Loucy (cell line): ENCODE measurements at regions not wholly inside any gene's neighbourhood (a gene's known extent, or its start where the extent isn't known, plus 50 kb on each side); places are given as distances from the start of the nearest gene placed in this dataset.

Experiments used
- H2AFZ ChIP-seq: fragments of 200-600 bp; sonication (generic); 2 replicates; pipeline ENCODE4 v1.6.0; 2016; ENCODE audit warnings: antibody characterized with exemption, mild to moderate bottlenecking, low read length, moderate library complexity
- H3F3A ChIP-seq: fragments of 200-600 bp; 2 replicates; pipeline ENCODE4 v1.6.0; 2016; ENCODE audit warnings: antibody characterized with exemption, low read depth, mild to moderate bottlenecking
- H3K27me3 ChIP-seq: fragments of 200-600 bp; sonication (generic); 2 replicates; pipeline ENCODE4 v1.6.1; 2014; ENCODE audit warnings: low read length, mild to moderate bottlenecking; ENCODE audit not compliant: insufficient read depth, poor library complexity, severe bottlenecking
- H3K36me3 ChIP-seq: fragments of 200-600 bp; sonication (generic); 2 replicates; pipeline ENCODE4 v1.6.1; 2016; ENCODE audit warnings: low read length; ENCODE audit not compliant: insufficient read depth
- H3K4me1 ChIP-seq: fragments of 200-600 bp; sonication (generic); 2 replicates; pipeline ENCODE4 v1.5.1; 2014; ENCODE audit warnings: low read length, mild to moderate bottlenecking; ENCODE audit not compliant: insufficient read depth, poor library complexity, severe bottlenecking
- H3K4me2 ChIP-seq: fragments of 200-600 bp; sonication (generic); 2 replicates; pipeline ENCODE4 v1.6.0; 2014; ENCODE audit warnings: antibody characterized with exemption, low read length, low read depth, mild to moderate bottlenecking; ENCODE audit not compliant: poor library complexity, severe bottlenecking
- H3K4me3 ChIP-seq: fragments of 200-600 bp; sonication (generic); 2 replicates; pipeline ENCODE4 v1.5.1; 2014; ENCODE audit warnings: low read length, mild to moderate bottlenecking, mixed read lengths; ENCODE audit not compliant: poor library complexity, severe bottlenecking
- H3K79me2 ChIP-seq: fragments of 200-600 bp; sonication (generic); 2 replicates; pipeline ENCODE4 v1.6.1; 2014; ENCODE audit warnings: low read length; ENCODE audit not compliant: insufficient read depth
- H3K9ac ChIP-seq: fragments of 200-600 bp; sonication (generic); 2 replicates; pipeline ENCODE4 v1.6.0; 2014; ENCODE audit warnings: mild to moderate bottlenecking, low read depth, low read length, moderate library complexity; ENCODE audit not compliant: poor library complexity, severe bottlenecking
- H3K9me2 ChIP-seq: fragments of 200-600 bp; sonication (generic); replicated peaks from 2 replicates; pipeline ENCODE4 v1.6.1; 2016; ENCODE audit warnings: low read depth, low read length, mixed read lengths
- H3K9me3 ChIP-seq: fragments of 200-600 bp; sonication (generic); 2 replicates; pipeline ENCODE4 v1.6.1; 2014; ENCODE audit warnings: mild to moderate bottlenecking, antibody characterized with exemption, low read length, low read depth; ENCODE audit not compliant: insufficient read depth
- H4K20me1 ChIP-seq: fragments of 200-600 bp; sonication (generic); 2 replicates; pipeline ENCODE4 v1.6.0; 2014; ENCODE audit warnings: antibody characterized with exemption, low read length, mild to moderate bottlenecking; ENCODE audit not compliant: insufficient read depth, poor library complexity, severe bottlenecking
- CTCF ChIP-seq: fragments of 200-600 bp; sonication (generic); conservative IDR thresholded peaks from 2 replicates; pipeline ENCODE4 v1.5.1; 2014; ENCODE audit warnings: mild to moderate bottlenecking, antibody characterized with exemption, low read length
- EZH2phosphoT487 ChIP-seq: fragments of 200-600 bp; IDR thresholded peaks from 2 replicates; pipeline ENCODE4 v1.6.1; 2018; ENCODE audit warnings: antibody characterized with exemption, mild to moderate bottlenecking, moderate library complexity, borderline replicate concordance

GRCh38 chr6:2447318-2447920 lies 202.0 kb upstream of the GMDS start:
- Histone ChIP-seq H3K79me2 (no peaks in the 10 kb centered on the region), H3K9ac (no peak overlapping the region), H3K4me1 (no peaks in the 10 kb centered on the region), H4K20me1 (no peaks in the 10 kb centered on the region), H3F3A (no peaks in the 10 kb centered on the region), H3K4me2 (no peak overlapping the region), H3K27me3 (no peaks in the 10 kb centered on the region), H3K9me3 (no peaks in the 10 kb centered on the region), H3K36me3 (no peaks in the 10 kb centered on the region), H2AFZ (no peak overlapping the region), H3K4me3 (no peak overlapping the region), H3K9me2 (no peaks in the 10 kb centered on the region)
- TF ChIP-seq CTCF (no peak), EZH2phosphoT487 (no peak)

DNA sequence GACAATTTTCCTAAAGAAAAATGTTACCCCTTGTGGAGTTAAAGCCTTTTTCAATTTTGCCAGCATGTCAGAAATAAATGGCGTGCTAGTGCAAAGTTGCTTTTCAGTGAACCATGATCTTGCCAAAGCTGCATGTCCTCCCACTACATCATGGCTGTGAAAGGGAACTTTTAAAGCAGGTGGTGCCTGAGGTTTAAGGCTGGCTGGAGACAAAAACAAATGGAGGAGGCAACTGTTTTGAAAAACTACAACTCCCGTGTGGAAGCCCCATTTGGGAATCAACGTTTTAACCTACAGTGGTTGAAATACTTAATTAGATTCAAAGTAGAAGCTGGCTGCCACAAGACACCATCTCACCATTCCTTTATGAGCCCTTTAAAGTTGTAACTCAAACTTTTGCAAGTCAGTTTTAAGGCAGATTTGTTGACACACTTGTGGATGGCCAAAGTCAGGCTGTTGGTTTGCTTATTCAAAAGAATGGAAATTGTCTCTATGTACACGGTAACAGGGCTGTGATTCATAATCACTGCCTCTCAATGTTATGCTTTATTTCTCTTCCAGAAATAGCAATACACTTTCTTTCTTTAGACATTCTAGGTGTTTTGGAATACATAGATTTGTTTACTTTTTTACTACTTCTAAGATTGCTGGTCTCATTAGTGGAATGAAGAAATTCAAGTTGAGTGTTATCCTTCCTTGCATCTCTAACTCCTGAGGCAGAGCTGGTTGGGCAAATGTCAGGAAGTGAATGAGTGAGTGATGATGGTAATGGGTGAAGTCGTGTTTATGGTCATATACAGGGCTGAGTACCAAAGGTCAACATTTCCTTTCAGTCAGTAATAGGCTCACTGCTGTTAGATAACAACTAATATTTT lies 196.4 kb upstream of the GMDS start:
- Histone ChIP-seq H3K79me2 (no peaks in the 10 kb centered on the region), H4K20me1 (no peaks in the 10 kb centered on the region), H3K36me3 (no peaks in the 10 kb centered on the region), H3F3A (no peaks in the 10 kb centered on the region), H3K9ac (no peak overlapping the region), H3K4me3 (no peak overlapping the region), H3K9me3 (no peaks in the 10 kb centered on the region), H3K4me2 (no peak overlapping the region), H3K4me1 (no peaks in the 10 kb centered on the region), H3K27me3 (no peaks in the 10 kb centered on the region), H3K9me2 (no peaks in the 10 kb centered on the region), H2AFZ (no peak overlapping the region)
- TF ChIP-seq EZH2phosphoT487, result no peak
- no peak for TF ChIP-seq CTCF

DNA sequence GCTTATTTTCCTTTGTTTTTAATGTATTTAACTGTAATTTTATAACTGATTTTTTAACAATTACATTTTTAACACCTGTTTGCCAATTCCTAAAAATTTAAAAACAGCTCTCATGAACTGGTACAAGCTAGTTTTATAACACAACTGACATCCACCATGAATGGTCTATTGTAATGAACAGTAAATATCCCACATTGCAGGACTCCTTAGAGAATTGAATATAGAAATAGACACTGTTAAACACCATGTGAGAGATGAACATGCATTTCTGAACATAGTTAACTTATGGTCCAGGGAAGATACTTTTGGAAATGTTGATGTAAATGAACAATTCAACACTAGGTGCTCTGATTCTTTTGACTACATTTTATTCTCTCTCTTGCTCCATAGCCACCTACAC lies 195.1 kb upstream of the GMDS start:
- Histone ChIP-seq H3K4me1 (no peaks in the 10 kb centered on the region), H3K4me3 (no peak overlapping the region), H3K27me3 (no peaks in the 10 kb centered on the region), H4K20me1 (no peaks in the 10 kb centered on the region), H3K79me2 (no peaks in the 10 kb centered on the region), H3K36me3 (no peaks in the 10 kb centered on the region), H3K4me2 (no peak overlapping the region), H3K9me3 (no peaks in the 10 kb centered on the region), H3K9ac (no peak overlapping the region), H2AFZ (no peak overlapping the region), H3K9me2 (no peaks in the 10 kb centered on the region), H3F3A (no peaks in the 10 kb centered on the region)
- no peak for TF ChIP-seq CTCF
- no peak for TF ChIP-seq EZH2phosphoT487
